PC-3 (cell line): ENCODE measurements at regions not wholly inside any gene's neighbourhood (a gene's known extent, or its start where the extent isn't known, plus 50 kb on each side); places are given as distances from the start of the nearest gene placed in this dataset.

Source experiments
- CTCF ChIP-seq: fragments of 300-600 bp; sonication (generic); conservative IDR thresholded peaks from 2 replicates; pipeline ENCODE4 v1.5.1; 2017; ENCODE audit warnings: antibody characterized with exemption, low read depth, mild to moderate bottlenecking, low read length
- EZH2phosphoT487 ChIP-seq: fragments of 300-600 bp; sonication (generic); IDR thresholded peaks from 2 replicates; pipeline ENCODE4 v1.6.1; 2018; ENCODE audit warnings: mild to moderate bottlenecking, antibody characterized with exemption, low read length, borderline replicate concordance

- TF ChIP-seq CTCF = no peak
- TF ChIP-seq EZH2phosphoT487 = no peak
These were observed 187.7 kb downstream of the TMTC3 start for GRCh38 chr12:88329833-88330232.
